ENCODE measurements at regions not wholly inside any gene's neighbourhood (a gene's known extent, or its start where the extent isn't known, plus 50 kb on each side); places are given as distances from the start of the nearest gene placed in this dataset.

DNA sequence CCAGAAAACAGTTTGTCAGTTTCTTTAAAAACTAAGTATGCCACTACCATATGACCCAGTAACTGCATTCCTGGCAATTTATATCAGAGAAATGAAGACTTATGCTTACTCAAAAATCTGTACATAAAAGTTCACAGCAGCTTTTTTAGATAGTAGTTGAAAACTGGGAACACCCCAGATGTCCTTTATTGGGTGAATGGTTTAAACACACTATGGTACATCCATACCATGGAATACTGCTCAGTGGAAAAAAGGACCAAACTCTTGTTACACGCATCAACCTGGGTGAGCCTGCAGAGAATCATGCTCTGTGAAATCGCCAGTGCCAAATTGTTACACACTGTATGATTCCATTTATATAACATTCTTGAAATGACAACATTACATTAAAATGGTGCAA, 127.6 kb upstream of the RET start:
- TF ChIP-seq SMC3 (IDR thresholded peaks at IDR 0.05; ENCODE audit: low read depth, low read length): no peak
- TF ChIP-seq MXI1 (IDR thresholded peaks at IDR 0.05; ENCODE audit: borderline replicate concordance, low read depth, low read length): no peak
- TF ChIP-seq MAZ (IDR thresholded peaks at IDR 0.05; ENCODE audit: borderline replicate concordance, low read depth, low read length): no peak
- TF ChIP-seq MAFK (IDR thresholded peaks at IDR 0.05; ENCODE audit: low read depth, low read length): no peak
- TF ChIP-seq RFX5 (IDR thresholded peaks at IDR 0.05; ENCODE audit: low read depth, low read length): no peak
- no peak for TF ChIP-seq NFE2L2 (IDR thresholded peaks at IDR 0.05; ENCODE audit: low read depth, low read length)
- TF ChIP-seq POLR2A (IDR thresholded peaks at IDR 0.05; ENCODE audit: low read depth, low read length): no peak
- no peak for TF ChIP-seq BHLHE40 (IDR thresholded peaks at IDR 0.05; ENCODE audit: low read depth, low read length)
- TF ChIP-seq, protein P1, sequence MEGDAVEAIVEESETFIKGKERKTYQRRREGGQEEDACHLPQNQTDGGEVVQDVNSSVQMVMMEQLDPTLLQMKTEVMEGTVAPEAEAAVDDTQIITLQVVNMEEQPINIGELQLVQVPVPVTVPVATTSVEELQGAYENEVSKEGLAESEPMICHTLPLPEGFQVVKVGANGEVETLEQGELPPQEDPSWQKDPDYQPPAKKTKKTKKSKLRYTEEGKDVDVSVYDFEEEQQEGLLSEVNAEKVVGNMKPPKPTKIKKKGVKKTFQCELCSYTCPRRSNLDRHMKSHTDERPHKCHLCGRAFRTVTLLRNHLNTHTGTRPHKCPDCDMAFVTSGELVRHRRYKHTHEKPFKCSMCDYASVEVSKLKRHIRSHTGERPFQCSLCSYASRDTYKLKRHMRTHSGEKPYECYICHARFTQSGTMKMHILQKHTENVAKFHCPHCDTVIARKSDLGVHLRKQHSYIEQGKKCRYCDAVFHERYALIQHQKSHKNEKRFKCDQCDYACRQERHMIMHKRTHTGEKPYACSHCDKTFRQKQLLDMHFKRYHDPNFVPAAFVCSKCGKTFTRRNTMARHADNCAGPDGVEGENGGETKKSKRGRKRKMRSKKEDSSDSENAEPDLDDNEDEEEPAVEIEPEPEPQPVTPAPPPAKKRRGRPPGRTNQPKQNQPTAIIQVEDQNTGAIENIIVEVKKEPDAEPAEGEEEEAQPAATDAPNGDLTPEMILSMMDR (conservative IDR thresholded peaks at IDR 0.05; ENCODE audit: low read depth, low read length): no peak
- TF ChIP-seq FOS (IDR thresholded peaks at IDR 0.05; ENCODE audit: low read depth, low read length): no peak
- Histone ChIP-seq H3K9me1 (ENCODE audit: insufficient read depth, low read length) (no peaks in the 10 kb centered on the region), H4K20me1 (ENCODE audit: insufficient read depth, low read length) (no peaks in the 10 kb centered on the region), H4K5ac (ENCODE audit: low read depth, low read length) (no peak overlapping the region), H2BK120ac (ENCODE audit: low read depth, low read length) (no peak overlapping the region), H2BK20ac (ENCODE audit: low read depth, low read length) (no peak overlapping the region), H3K14ac (replicated peaks; ENCODE audit: low read depth, low read length) (no peak overlapping the region), H3K27me3 (ENCODE audit: control insufficient read depth, insufficient read depth, low read length) (peaks cover 18% of the 10 kb centered on the region; the same call in 1 of the 2 replicates), H4K91ac (ENCODE audit: insufficient read depth, low read depth, low read length) (no peak overlapping the region), H3K4me1 (ENCODE audit: control insufficient read depth, insufficient read depth, low read length) (no peaks in the 10 kb centered on the region), H2BK15ac (ENCODE audit: low read depth, low read length) (no peak overlapping the region), H4K8ac (ENCODE audit: low read depth in 2 of 2, low read length in 2 of 2) (no peak overlapping the region), H3K18ac (ENCODE audit: low read depth, low read length) (no peak overlapping the region), H3K36me3 (ENCODE audit: control insufficient read depth, insufficient read depth, low read length) (no peaks in the 10 kb centered on the region), H3K27ac (ENCODE audit: insufficient read depth, low read length) (no peak overlapping the region), H3K23ac (ENCODE audit: low read depth, low read length) (no peak overlapping the region), H3K4ac (ENCODE audit: low read depth, low read length) (no peak overlapping the region), H2BK5ac (ENCODE audit: low read depth, low read length, poor library complexity, severe bottlenecking) (no peak overlapping the region), H3K4me2 (ENCODE audit: low read depth, low read length) (no peak overlapping the region), H3K9me3 (ENCODE audit: control insufficient read depth, insufficient read depth, low read length) (no peaks in the 10 kb centered on the region), H3K56ac (ENCODE audit: extremely low read depth, insufficient read depth, low read length) (no peak overlapping the region), H2AFZ (replicated peaks; ENCODE audit: low read length, poor library complexity) (no peak overlapping the region), H3K4me3 (ENCODE audit: insufficient read depth, low read depth, low read length) (no peak overlapping the region), H2AK5ac (ENCODE audit: low read depth, low read length) (no peak overlapping the region), H2AK9ac (replicated peaks; ENCODE audit: low read depth, low read length, poor library complexity) (no peak overlapping the region), H3K9ac (ENCODE audit: low read depth, low read length) (no peak overlapping the region), H3K79me1 (ENCODE audit: low read depth in 1 of 2, low read length in 2 of 2) (no peaks in the 10 kb centered on the region)
- ChIA-PET CTCF (no interaction called here), POLR2A (ENCODE audit: unreplicated experiment) (no interaction called here)
- no CpG with 5 or more reads among the region's 2 CpGs for WGBS, 2 experiments (ENCODE audit: extremely low coverage in 2 of 2, insufficient read length in 1 of 2)
- no peak for ATAC-seq (ENCODE audit: low read depth)
- dilution Hi-C loops (cut with HindIII; ENCODE audit: low sequenced_read_pairs, unreplicated experiment): no loop called here
- in situ Hi-C loops (cut with MboI; ENCODE audit: low sequenced_read_pairs): no loop called here
- intact Hi-C loops (cut with micrococcal nuclease): no loop called here
- BruUV-seq (replicated peaks): no TSS peak
- no peak for DNase-seq

All from IMR-90 (cell line).